Fibroblast of lung (primary cell): ENCODE measurements at regions not wholly inside any gene's neighbourhood (a gene's known extent, or its start where the extent isn't known, plus 50 kb on each side); places are given as distances from the start of the nearest gene placed in this dataset.

Source experiments
- CTCF ChIP-seq, 2 donors: IDR thresholded peaks in 1 of 2; conservative IDR thresholded peaks in 1 of 2; 1 replicate in 1 of 2; 2 replicates in 1 of 2; pipeline ENCODE4 v1.5.1; 2011 to 2012; ENCODE audit warnings: low read length in 2 of 2, control low read depth in 1 of 2, inconsistent platforms in 1 of 2, low read depth in 1 of 2, mild to moderate bottlenecking in 1 of 2
- EZH2 ChIP-seq: IDR thresholded peaks from 2 replicates; pipeline ENCODE4 v1.5.1; 2012; ENCODE audit warnings: low read length, control low read depth, mild to moderate bottlenecking; ENCODE audit errors: missing control alignments

- TF ChIP-seq CTCF (conservative IDR thresholded peaks at IDR 0.05 in 1 of 2, IDR thresholded peaks at IDR 0.05 in 1 of 2; ENCODE audit: low read depth in 1 of 2, low read length in 2 of 2) (no peak), EZH2 (no peak)
Measured at GRCh38 chrX:94041881-94042280, 367.9 kb downstream of the FAM133A start.
